ENCODE measurements at regions not wholly inside any gene's neighbourhood (a gene's known extent, or its start where the extent isn't known, plus 50 kb on each side); places are given as distances from the start of the nearest gene placed in this dataset.

DNA sequence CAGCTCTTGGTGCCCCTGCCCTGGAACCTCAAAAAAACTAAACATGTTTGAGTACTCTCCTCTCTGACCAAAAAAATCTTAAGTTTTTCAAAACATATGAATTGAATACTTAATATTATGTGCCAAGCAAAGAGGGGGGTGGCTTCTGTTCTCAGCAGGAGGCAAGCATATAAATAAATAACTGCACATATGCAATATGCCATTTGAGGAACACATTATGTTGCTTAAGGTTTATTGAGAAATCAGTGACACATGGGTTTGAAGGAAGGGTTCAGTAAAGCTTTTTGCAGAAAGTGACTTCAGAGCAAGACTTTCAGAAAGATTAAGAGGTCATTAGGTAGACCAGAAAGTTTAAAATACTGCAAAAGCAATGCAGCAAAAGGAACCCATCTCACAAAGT, 429.2 kb downstream of the TDRD15 start:
- no peak for ATAC-seq
- Mint-ChIP-seq H3K9me3 (peaks cover 22% of the 10 kb centered on the region), H3K4me1 (peaks cover 2% of the 10 kb centered on the region; the same call in 1 of the 2 replicates), H3K27ac (no peak overlapping the region), H3K27me3 (ENCODE audit: low read depth) (no peaks in the 10 kb centered on the region), H3K36me3 (peaks cover 14% of the 10 kb centered on the region), H3K4me3 (no peak overlapping the region)
- TF ChIP-seq, protein P1, sequence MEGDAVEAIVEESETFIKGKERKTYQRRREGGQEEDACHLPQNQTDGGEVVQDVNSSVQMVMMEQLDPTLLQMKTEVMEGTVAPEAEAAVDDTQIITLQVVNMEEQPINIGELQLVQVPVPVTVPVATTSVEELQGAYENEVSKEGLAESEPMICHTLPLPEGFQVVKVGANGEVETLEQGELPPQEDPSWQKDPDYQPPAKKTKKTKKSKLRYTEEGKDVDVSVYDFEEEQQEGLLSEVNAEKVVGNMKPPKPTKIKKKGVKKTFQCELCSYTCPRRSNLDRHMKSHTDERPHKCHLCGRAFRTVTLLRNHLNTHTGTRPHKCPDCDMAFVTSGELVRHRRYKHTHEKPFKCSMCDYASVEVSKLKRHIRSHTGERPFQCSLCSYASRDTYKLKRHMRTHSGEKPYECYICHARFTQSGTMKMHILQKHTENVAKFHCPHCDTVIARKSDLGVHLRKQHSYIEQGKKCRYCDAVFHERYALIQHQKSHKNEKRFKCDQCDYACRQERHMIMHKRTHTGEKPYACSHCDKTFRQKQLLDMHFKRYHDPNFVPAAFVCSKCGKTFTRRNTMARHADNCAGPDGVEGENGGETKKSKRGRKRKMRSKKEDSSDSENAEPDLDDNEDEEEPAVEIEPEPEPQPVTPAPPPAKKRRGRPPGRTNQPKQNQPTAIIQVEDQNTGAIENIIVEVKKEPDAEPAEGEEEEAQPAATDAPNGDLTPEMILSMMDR (IDR thresholded peaks at IDR 0.05) = no peak
- TF ChIP-seq ZNF232 (CRISPR knock-in tag; IDR thresholded peaks at IDR 0.05) (no peak), EMX1 (CRISPR knock-in tag; IDR thresholded peaks at IDR 0.05) (no peak), SOX15 (CRISPR knock-in tag; IDR thresholded peaks at IDR 0.05) (no peak), MLX (CRISPR knock-in tag; IDR thresholded peaks at IDR 0.05) (no peak), ZNF425 (CRISPR knock-in tag; conservative IDR thresholded peaks at IDR 0.05) (no peak), JUN (CRISPR knock-in tag; IDR thresholded peaks at IDR 0.05) (no peak), ZNF219 (CRISPR knock-in tag; IDR thresholded peaks at IDR 0.05; ENCODE audit: borderline replicate concordance) (no peak), IRF2 (CRISPR knock-in tag; IDR thresholded peaks at IDR 0.05; ENCODE audit: borderline replicate concordance, low read depth) (no peak), NFE2L1 (CRISPR knock-in tag; IDR thresholded peaks at IDR 0.05) (no peak), GABPB1 (CRISPR knock-in tag; IDR thresholded peaks at IDR 0.05) (no peak), ZNF281 (CRISPR knock-in tag; IDR thresholded peaks at IDR 0.05) (no peak), FOXP4 (CRISPR knock-in tag; IDR thresholded peaks at IDR 0.05) (no peak)
- TF ChIP-seq, protein P2, sequence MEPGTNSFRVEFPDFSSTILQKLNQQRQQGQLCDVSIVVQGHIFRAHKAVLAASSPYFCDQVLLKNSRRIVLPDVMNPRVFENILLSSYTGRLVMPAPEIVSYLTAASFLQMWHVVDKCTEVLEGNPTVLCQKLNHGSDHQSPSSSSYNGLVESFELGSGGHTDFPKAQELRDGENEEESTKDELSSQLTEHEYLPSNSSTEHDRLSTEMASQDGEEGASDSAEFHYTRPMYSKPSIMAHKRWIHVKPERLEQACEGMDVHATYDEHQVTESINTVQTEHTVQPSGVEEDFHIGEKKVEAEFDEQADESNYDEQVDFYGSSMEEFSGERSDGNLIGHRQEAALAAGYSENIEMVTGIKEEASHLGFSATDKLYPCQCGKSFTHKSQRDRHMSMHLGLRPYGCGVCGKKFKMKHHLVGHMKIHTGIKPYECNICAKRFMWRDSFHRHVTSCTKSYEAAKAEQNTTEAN (CRISPR knock-in tag; IDR thresholded peaks at IDR 0.05) = no peak
- TF ChIP-seq, protein P3, sequence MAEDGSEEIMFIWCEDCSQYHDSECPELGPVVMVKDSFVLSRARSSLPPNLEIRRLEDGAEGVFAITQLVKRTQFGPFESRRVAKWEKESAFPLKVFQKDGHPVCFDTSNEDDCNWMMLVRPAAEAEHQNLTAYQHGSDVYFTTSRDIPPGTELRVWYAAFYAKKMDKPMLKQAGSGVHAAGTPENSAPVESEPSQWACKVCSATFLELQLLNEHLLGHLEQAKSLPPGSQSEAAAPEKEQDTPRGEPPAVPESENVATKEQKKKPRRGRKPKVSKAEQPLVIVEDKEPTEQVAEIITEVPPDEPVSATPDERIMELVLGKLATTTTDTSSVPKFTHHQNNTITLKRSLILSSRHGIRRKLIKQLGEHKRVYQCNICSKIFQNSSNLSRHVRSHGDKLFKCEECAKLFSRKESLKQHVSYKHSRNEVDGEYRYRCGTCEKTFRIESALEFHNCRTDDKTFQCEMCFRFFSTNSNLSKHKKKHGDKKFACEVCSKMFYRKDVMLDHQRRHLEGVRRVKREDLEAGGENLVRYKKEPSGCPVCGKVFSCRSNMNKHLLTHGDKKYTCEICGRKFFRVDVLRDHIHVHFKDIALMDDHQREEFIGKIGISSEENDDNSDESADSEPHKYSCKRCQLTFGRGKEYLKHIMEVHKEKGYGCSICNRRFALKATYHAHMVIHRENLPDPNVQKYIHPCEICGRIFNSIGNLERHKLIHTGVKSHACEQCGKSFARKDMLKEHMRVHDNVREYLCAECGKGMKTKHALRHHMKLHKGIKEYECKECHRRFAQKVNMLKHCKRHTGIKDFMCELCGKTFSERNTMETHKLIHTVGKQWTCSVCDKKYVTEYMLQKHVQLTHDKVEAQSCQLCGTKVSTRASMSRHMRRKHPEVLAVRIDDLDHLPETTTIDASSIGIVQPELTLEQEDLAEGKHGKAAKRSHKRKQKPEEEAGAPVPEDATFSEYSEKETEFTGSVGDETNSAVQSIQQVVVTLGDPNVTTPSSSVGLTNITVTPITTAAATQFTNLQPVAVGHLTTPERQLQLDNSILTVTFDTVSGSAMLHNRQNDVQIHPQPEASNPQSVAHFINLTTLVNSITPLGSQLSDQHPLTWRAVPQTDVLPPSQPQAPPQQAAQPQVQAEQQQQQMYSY (CRISPR knock-in tag; IDR thresholded peaks at IDR 0.05) = no peak
- ChIA-PET POLR2A (no interaction called here), CTCF (no interaction called here)
- no peak for DNase-seq (ENCODE audit: low spot score)

Measured in WTC11 (cell line).